ENCODE measurements at regions not wholly inside any gene's neighbourhood (a gene's known extent, or its start where the extent isn't known, plus 50 kb on each side); places are given as distances from the start of the nearest gene placed in this dataset.

DNA sequence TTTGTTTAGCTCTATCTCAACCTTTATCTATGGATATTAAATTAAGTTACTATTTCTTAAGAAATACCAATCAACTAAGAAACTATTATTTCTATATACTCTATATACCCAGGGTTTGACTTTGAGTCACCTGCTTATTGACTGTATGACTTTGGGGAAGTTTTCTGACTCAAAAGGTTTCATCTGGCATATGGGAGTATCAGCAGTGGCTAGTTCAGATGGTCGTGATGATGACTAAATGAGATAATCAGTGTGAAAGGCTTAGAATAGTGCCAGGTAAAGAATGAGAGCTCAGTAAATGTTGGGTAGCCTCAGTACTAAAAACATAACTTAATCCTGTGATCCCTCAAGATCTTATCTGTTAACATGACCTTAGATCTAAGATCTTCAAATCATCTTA is 179.7 kb upstream of the ISL1 start:
- TF ChIP-seq EP300 (IDR thresholded peaks at IDR 0.05) (no peak), POLR2A (IDR thresholded peaks at IDR 0.05) (no peak)

Measured in ovary (tissue), 1 donor.